ENCODE measurements at regions not wholly inside any gene's neighbourhood (a gene's known extent, or its start where the extent isn't known, plus 50 kb on each side); places are given as distances from the start of the nearest gene placed in this dataset.

DNA sequence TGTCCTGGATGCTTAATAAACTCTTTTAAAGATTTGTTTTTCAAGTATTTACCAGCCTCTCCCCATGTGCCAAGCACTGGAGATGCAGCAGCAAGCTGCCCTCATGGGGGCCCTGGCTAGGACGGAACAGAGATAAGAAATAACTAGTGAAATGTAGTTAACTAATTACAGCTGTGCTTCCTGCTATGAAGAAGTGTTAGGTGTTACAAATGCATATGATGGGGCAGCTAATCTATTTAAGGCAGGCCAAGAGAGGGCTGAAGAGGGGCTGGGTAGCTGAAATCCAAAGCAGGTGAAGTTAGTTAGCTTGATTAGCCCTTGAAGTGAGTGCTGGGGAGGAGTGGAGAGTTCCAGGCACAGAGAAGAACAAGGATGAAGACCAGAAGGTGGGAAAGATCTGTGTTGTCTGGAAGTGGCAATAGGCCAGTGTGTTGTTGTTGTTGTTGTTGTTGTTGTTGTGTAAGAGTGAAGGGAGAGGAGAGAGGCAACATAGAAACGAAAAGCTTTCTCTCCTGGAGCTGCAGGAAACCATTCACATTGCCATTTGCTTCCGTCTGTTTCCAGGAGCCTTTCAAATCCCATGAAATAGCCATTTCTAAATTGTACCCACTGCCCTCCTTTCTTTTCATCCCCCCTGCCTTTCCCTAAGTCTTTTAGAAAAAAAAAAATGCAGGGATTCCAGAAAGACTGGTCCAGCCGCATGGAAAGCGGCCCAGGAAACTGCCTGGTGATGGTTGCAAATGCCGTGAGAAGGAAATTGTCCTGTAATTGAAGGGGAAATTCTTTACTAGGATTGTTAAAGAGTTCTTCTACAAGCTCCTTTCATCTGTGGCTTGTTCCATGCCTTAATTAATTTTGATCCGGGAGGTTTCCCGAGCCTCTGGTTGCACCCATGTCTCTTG lies 119.6 kb downstream of the TFAP2C start:
- Histone ChIP-seq H3F3A (ENCODE audit: insufficient read depth, low read length) (no peaks in the 10 kb centered on the region), H3K27me3 (ENCODE audit: insufficient read depth, low read length) (no peaks in the 10 kb centered on the region; the same call in 1 of the 2 replicates), H3K79me2 (ENCODE audit: insufficient read depth, low read length) (no peaks in the 10 kb centered on the region), H3K9me3 (ENCODE audit: low read length) (no peaks in the 10 kb centered on the region), H3K27ac (ENCODE audit: low read depth, low read length, poor library complexity, severe bottlenecking) (no peak overlapping the region), H3K9me2 (ENCODE audit: low read depth, low read length) (no peaks in the 10 kb centered on the region), H3K4me3 (ENCODE audit: low read depth, low read length, poor library complexity, severe bottlenecking) (no peak overlapping the region), H4K20me1 (ENCODE audit: insufficient read depth, low read length) (no peaks in the 10 kb centered on the region), H3K4me1 (ENCODE audit: insufficient read depth, low read length, severe bottlenecking) (peaks cover 4% of the 10 kb centered on the region), H3K36me3 (ENCODE audit: insufficient read depth, low read length) (no peaks in the 10 kb centered on the region), H3K4me2 (ENCODE audit: low read length) (no peak overlapping the region), H2AFZ (ENCODE audit: low read length) (no peak overlapping the region), H3K9ac (ENCODE audit: low read length) (no peak overlapping the region)
- TF ChIP-seq, protein P1, sequence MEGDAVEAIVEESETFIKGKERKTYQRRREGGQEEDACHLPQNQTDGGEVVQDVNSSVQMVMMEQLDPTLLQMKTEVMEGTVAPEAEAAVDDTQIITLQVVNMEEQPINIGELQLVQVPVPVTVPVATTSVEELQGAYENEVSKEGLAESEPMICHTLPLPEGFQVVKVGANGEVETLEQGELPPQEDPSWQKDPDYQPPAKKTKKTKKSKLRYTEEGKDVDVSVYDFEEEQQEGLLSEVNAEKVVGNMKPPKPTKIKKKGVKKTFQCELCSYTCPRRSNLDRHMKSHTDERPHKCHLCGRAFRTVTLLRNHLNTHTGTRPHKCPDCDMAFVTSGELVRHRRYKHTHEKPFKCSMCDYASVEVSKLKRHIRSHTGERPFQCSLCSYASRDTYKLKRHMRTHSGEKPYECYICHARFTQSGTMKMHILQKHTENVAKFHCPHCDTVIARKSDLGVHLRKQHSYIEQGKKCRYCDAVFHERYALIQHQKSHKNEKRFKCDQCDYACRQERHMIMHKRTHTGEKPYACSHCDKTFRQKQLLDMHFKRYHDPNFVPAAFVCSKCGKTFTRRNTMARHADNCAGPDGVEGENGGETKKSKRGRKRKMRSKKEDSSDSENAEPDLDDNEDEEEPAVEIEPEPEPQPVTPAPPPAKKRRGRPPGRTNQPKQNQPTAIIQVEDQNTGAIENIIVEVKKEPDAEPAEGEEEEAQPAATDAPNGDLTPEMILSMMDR (IDR thresholded peaks at IDR 0.05; ENCODE audit: low read length) = no peak
- TF ChIP-seq EZH2 (IDR thresholded peaks at IDR 0.05; ENCODE audit: borderline replicate concordance, low read length) = no peak

DNA sequence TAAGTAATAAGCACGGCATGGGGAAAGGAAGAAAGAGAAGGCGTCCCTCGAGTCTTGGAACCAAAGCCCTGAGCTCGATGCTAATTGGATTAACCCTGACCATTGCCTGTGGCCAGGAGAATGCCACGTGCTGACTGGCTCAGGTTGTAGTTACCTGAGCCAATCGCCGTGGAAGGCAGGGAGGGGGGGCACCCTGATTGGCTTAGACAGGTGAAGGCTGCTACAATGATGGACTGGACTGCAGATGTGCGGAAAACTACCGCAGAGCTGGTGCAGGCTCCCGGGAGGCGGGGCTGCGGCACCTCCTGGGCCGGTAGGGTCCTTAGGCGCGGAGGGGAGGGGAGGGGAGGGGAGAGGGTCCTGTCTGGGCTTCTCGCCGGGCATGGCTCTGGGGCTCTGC lies 121.3 kb downstream of the TFAP2C start:
- H3K9ac ChIP-seq (ENCODE audit: low read length) = no peak overlapping the region
- H3K4me3 ChIP-seq (ENCODE audit: low read depth, low read length, poor library complexity, severe bottlenecking) = no peak overlapping the region
- H3K36me3 ChIP-seq (ENCODE audit: insufficient read depth, low read length) = no peaks in the 10 kb centered on the region
- no peak for TF ChIP-seq EZH2 (IDR thresholded peaks at IDR 0.05; ENCODE audit: borderline replicate concordance, low read length)
- TF ChIP-seq, protein P1 (IDR thresholded peaks at IDR 0.05; ENCODE audit: low read length) = no peak
- no peaks in the 10 kb centered on the region for H3K79me2 ChIP-seq (ENCODE audit: insufficient read depth, low read length)
- no peak overlapping the region for H3K27ac ChIP-seq (ENCODE audit: low read depth, low read length, poor library complexity, severe bottlenecking)
- H3K4me1 ChIP-seq (ENCODE audit: insufficient read depth, low read length, severe bottlenecking) = peaks cover 4% of the 10 kb centered on the region
- no peaks in the 10 kb centered on the region; the same call in 1 of the 2 replicates for H3K27me3 ChIP-seq (ENCODE audit: insufficient read depth, low read length)
- H4K20me1 ChIP-seq (ENCODE audit: insufficient read depth, low read length) = no peaks in the 10 kb centered on the region
- H3K9me3 ChIP-seq (ENCODE audit: low read length) = no peaks in the 10 kb centered on the region
- no peaks in the 10 kb centered on the region for H3F3A ChIP-seq (ENCODE audit: insufficient read depth, low read length)
- no peak overlapping the region for H3K4me2 ChIP-seq (ENCODE audit: low read length)
- no peak overlapping the region for H2AFZ ChIP-seq (ENCODE audit: low read length)
- H3K9me2 ChIP-seq (ENCODE audit: low read depth, low read length) = no peaks in the 10 kb centered on the region

DNA sequence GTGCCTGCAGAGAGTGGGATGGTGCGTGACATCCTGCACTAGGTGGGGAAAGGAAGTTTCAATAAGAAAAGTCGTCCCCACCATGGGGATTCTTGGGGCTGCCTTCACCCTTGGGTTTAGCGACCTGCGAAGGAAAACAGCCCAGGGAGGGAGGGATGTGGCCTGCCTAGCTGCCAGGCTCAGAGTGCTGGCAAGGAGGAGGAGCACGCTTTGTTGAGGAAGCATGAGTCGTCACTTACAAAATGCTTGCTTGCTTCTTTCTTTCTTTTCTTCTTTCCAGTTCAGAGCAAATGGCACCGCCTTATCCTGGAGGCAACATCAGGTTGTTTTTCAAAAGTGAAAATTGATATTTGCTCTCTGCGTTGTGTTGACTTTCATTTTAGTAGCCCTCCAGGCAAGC lies 123.2 kb downstream of the TFAP2C start:
- Histone ChIP-seq H3K4me3 (ENCODE audit: low read depth, low read length, poor library complexity, severe bottlenecking) (no peak overlapping the region), H3K36me3 (ENCODE audit: insufficient read depth, low read length) (no peaks in the 10 kb centered on the region), H2AFZ (ENCODE audit: low read length) (no peak overlapping the region), H3K27me3 (ENCODE audit: insufficient read depth, low read length) (no peaks in the 10 kb centered on the region), H3F3A (ENCODE audit: insufficient read depth, low read length) (no peaks in the 10 kb centered on the region), H3K4me1 (ENCODE audit: insufficient read depth, low read length, severe bottlenecking) (no peaks in the 10 kb centered on the region), H3K9ac (ENCODE audit: low read length) (no peak overlapping the region), H3K79me2 (ENCODE audit: insufficient read depth, low read length) (no peaks in the 10 kb centered on the region), H4K20me1 (ENCODE audit: insufficient read depth, low read length) (no peaks in the 10 kb centered on the region), H3K27ac (ENCODE audit: low read depth, low read length, poor library complexity, severe bottlenecking) (no peak overlapping the region), H3K9me2 (ENCODE audit: low read depth, low read length) (no peaks in the 10 kb centered on the region), H3K9me3 (ENCODE audit: low read length) (no peaks in the 10 kb centered on the region), H3K4me2 (ENCODE audit: low read length) (no peak overlapping the region)
- TF ChIP-seq EZH2 (IDR thresholded peaks at IDR 0.05; ENCODE audit: borderline replicate concordance, low read length) = no peak
- TF ChIP-seq, protein P1 (IDR thresholded peaks at IDR 0.05; ENCODE audit: low read length) = no peak
